Keratinocyte (primary cell): ENCODE measurements at regions not wholly inside any gene's neighbourhood (a gene's known extent, or its start where the extent isn't known, plus 50 kb on each side); places are given as distances from the start of the nearest gene placed in this dataset.

Experiments used
- EZH2 ChIP-seq: IDR thresholded peaks from one replicate; pipeline ENCODE4 v1.6.1; 2012; ENCODE audit warnings: inconsistent platforms, mild to moderate bottlenecking, low read length, moderate library complexity
- TF ChIP-seq, protein P1 (sequence below), 3 experiments: IDR thresholded peaks in 1 of 3; conservative IDR thresholded peaks in 1 of 3; optimal IDR thresholded peaks in 1 of 3; 2 replicates in 2 of 3; 3 replicates in 1 of 3; pipeline versions ENCODE3 to v1.5.1; 2011; ENCODE audit warnings: low read length in 3 of 3, mild to moderate bottlenecking in 3 of 3, moderate library complexity in 2 of 3, control low read depth in 1 of 3, inconsistent platforms in 1 of 3; ENCODE audit not compliant: insufficient read depth in 2 of 3; ENCODE audit errors: extremely low read depth in 1 of 3

DNA sequence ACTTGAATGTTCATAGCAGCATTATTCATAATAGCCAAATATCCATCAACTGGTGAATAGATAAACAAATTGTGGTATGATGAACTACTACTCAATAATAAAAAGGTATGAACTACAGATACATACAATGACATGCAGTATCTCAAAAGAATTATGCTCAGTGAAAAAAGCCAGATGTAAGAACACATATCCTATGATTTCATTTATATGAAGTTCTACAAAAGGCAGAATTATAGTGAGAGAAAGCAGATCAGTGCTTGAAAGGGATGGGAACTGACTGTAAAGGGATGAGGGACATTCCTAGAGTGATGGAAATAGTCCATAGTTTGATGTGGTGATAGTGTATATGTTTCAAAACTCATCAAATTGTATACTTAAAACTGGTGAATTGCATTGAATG, 339.0 kb downstream of the ENC1 start:
- TF ChIP-seq, protein P1, sequence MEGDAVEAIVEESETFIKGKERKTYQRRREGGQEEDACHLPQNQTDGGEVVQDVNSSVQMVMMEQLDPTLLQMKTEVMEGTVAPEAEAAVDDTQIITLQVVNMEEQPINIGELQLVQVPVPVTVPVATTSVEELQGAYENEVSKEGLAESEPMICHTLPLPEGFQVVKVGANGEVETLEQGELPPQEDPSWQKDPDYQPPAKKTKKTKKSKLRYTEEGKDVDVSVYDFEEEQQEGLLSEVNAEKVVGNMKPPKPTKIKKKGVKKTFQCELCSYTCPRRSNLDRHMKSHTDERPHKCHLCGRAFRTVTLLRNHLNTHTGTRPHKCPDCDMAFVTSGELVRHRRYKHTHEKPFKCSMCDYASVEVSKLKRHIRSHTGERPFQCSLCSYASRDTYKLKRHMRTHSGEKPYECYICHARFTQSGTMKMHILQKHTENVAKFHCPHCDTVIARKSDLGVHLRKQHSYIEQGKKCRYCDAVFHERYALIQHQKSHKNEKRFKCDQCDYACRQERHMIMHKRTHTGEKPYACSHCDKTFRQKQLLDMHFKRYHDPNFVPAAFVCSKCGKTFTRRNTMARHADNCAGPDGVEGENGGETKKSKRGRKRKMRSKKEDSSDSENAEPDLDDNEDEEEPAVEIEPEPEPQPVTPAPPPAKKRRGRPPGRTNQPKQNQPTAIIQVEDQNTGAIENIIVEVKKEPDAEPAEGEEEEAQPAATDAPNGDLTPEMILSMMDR (optimal IDR thresholded peaks at IDR 0.05 in 1 of 3, IDR thresholded peaks at IDR 0.05 in 1 of 3, conservative IDR thresholded peaks at IDR 0.05 in 1 of 3; ENCODE audit: extremely low read depth in 1 of 3, insufficient read depth in 2 of 3, low read length in 3 of 3), result no peak
- TF ChIP-seq EZH2, result no peak
